ENCODE measurements at regions not wholly inside any gene's neighbourhood (a gene's known extent, or its start where the extent isn't known, plus 50 kb on each side); places are given as distances from the start of the nearest gene placed in this dataset.
"Not testable (repeated sequence)": the region's sequence is repeated elsewhere in the genome, so short reads cannot be mapped to it uniquely, and the experiment has no call there.

- not testable (repeated sequence) for DNase-seq (ENCODE audit: extremely low spot score); H3K4me1 ChIP-seq (ENCODE audit: insufficient read depth); H3K4me3 ChIP-seq (ENCODE audit: low read depth, low read length); H3K27ac ChIP-seq (ENCODE audit: low read depth); H3K36me3 ChIP-seq (ENCODE audit: insufficient read depth)
- 87% methylated on average over 4 of the region's 4 CpGs for WGBS
Observed at GRCh38 chr22:22296047-22296446, 51.5 kb downstream of the VPREB1 start.

- H3K27ac ChIP-seq (ENCODE audit: low read depth); H3K36me3 ChIP-seq (ENCODE audit: insufficient read depth); DNase-seq (ENCODE audit: extremely low spot score); H3K4me1 ChIP-seq (ENCODE audit: insufficient read depth): not testable (repeated sequence)
- H3K4me3 ChIP-seq (ENCODE audit: low read depth, low read length): peak overlapping the region; percentile 66
- under 1% methylated on average over 28 of the region's 28 CpGs for WGBS
Observed at GRCh38 chr22:22297159-22297793, 52.7 kb downstream of the VPREB1 start.

- not testable (repeated sequence) for DNase-seq (ENCODE audit: extremely low spot score); H3K36me3 ChIP-seq (ENCODE audit: insufficient read depth); H3K4me1 ChIP-seq (ENCODE audit: insufficient read depth)
- 2% methylated on average over 70 of the region's 72 CpGs for WGBS
- Histone ChIP-seq H3K4me3 (ENCODE audit: low read depth, low read length) (peak overlapping the region; percentile 66), H3K27ac (ENCODE audit: low read depth) (peak overlapping the region; percentile 50)
Observed at GRCh38 chr22:22297794-22298653, 53.4 kb downstream of the VPREB1 start.

- not testable (repeated sequence) for DNase-seq (ENCODE audit: extremely low spot score); H3K27ac ChIP-seq (ENCODE audit: low read depth); H3K4me1 ChIP-seq (ENCODE audit: insufficient read depth); H3K36me3 ChIP-seq (ENCODE audit: insufficient read depth)
- H3K4me3 ChIP-seq (ENCODE audit: low read depth, low read length): peak overlapping the region; percentile 66
- 28% methylated on average over 4 of the region's 6 CpGs for WGBS
Observed at GRCh38 chr22:22298654-22299009, 54.0 kb downstream of the VPREB1 start.

- 95% methylated on average over 5 of the region's 5 CpGs for WGBS
- not testable (repeated sequence) for H3K4me3 ChIP-seq (ENCODE audit: low read depth, low read length); DNase-seq (ENCODE audit: extremely low spot score); H3K4me1 ChIP-seq (ENCODE audit: insufficient read depth); H3K36me3 ChIP-seq (ENCODE audit: insufficient read depth); H3K27ac ChIP-seq (ENCODE audit: low read depth)
Observed at GRCh38 chr22:22300511-22300910, 55.9 kb downstream of the VPREB1 start.

GRCh38 chr22:22300946-22301345 lies 56.4 kb downstream of the VPREB1 start:
- H3K4me1 ChIP-seq (ENCODE audit: insufficient read depth); H3K4me3 ChIP-seq (ENCODE audit: low read depth, low read length); H3K36me3 ChIP-seq (ENCODE audit: insufficient read depth); DNase-seq (ENCODE audit: extremely low spot score); H3K27ac ChIP-seq (ENCODE audit: low read depth): not testable (repeated sequence)
- WGBS: 100% methylated on average over 1 of the region's 1 CpG

GRCh38 chr22:22316589-22316988 lies 72.0 kb downstream of the VPREB1 start:
- Histone ChIP-seq H3K4me3 (ENCODE audit: low read depth, low read length) (no peak overlapping the region), H3K36me3 (ENCODE audit: insufficient read depth) (peaks cover 2% of the 10 kb centered on the region)

GRCh38 chr22:22318723-22319465 lies 74.3 kb downstream of the VPREB1 start:
- H3K27ac ChIP-seq (ENCODE audit: low read depth): no peak overlapping the region
- H3K36me3 ChIP-seq (ENCODE audit: insufficient read depth): peaks cover 2% of the 10 kb centered on the region
- H3K4me3 ChIP-seq (ENCODE audit: low read depth, low read length): no peak overlapping the region
- no peak for DNase-seq (ENCODE audit: extremely low spot score)
- WGBS: 96% methylated on average over 8 of the region's 8 CpGs
- H3K4me1 ChIP-seq (ENCODE audit: insufficient read depth): no peaks in the 10 kb centered on the region

More at GRCh38 chr22:22316589-22316988, 72.0 kb downstream of the VPREB1 start:
- no peak overlapping the region for H3K27ac ChIP-seq (ENCODE audit: low read depth)
- no peaks in the 10 kb centered on the region for H3K4me1 ChIP-seq (ENCODE audit: insufficient read depth)
- 98% methylated on average over 2 of the region's 2 CpGs for WGBS
- no peak for DNase-seq (ENCODE audit: extremely low spot score)

- not testable (repeated sequence) for DNase-seq (ENCODE audit: extremely low spot score)
- WGBS: 39% methylated on average over 11 of the region's 11 CpGs
Observed at GRCh38 chr22:22321743-22322611, 77.4 kb downstream of the VPREB1 start.

GRCh38 chr22:22322792-22323191 lies 78.2 kb downstream of the VPREB1 start:
- Histone ChIP-seq H3K4me1 (ENCODE audit: insufficient read depth) (no peaks in the 10 kb centered on the region), H3K4me3 (ENCODE audit: low read depth, low read length) (no peak overlapping the region), H3K36me3 (ENCODE audit: insufficient read depth) (no peaks in the 10 kb centered on the region), H3K27ac (ENCODE audit: low read depth) (no peak overlapping the region)
- WGBS: 91% methylated on average over 10 of the region's 10 CpGs
- DNase-seq (ENCODE audit: extremely low spot score): no peak

More at GRCh38 chr22:22321743-22322611, 77.4 kb downstream of the VPREB1 start:
- H3K27ac ChIP-seq (ENCODE audit: low read depth); H3K36me3 ChIP-seq (ENCODE audit: insufficient read depth); H3K4me1 ChIP-seq (ENCODE audit: insufficient read depth); H3K4me3 ChIP-seq (ENCODE audit: low read depth, low read length): not testable (repeated sequence)

GRCh38 chr22:22327723-22328122 lies 83.1 kb downstream of the VPREB1 start:
- H3K4me3 ChIP-seq (ENCODE audit: low read depth, low read length): no peak overlapping the region
- H3K4me1 ChIP-seq (ENCODE audit: insufficient read depth): no peaks in the 10 kb centered on the region
- no peak overlapping the region for H3K27ac ChIP-seq (ENCODE audit: low read depth)
- H3K36me3 ChIP-seq (ENCODE audit: insufficient read depth): no peaks in the 10 kb centered on the region
- no peak for DNase-seq (ENCODE audit: extremely low spot score)
- 71% methylated on average over 2 of the region's 2 CpGs for WGBS

- H3K4me1 ChIP-seq (ENCODE audit: insufficient read depth): no peaks in the 10 kb centered on the region
- H3K36me3 ChIP-seq (ENCODE audit: insufficient read depth): no peaks in the 10 kb centered on the region
- no peak for DNase-seq (ENCODE audit: extremely low spot score)
- no peak overlapping the region for H3K27ac ChIP-seq (ENCODE audit: low read depth)
- WGBS: 62% methylated on average over 2 of the region's 2 CpGs
- H3K4me3 ChIP-seq (ENCODE audit: low read depth, low read length): no peak overlapping the region
Observed at GRCh38 chr22:22329792-22330191, 85.2 kb downstream of the VPREB1 start.

GRCh38 chr22:22335640-22336039 lies 91.1 kb downstream of the VPREB1 start:
- WGBS: 74% methylated on average over 5 of the region's 5 CpGs
- not testable (repeated sequence) for H3K4me1 ChIP-seq (ENCODE audit: insufficient read depth); H3K4me3 ChIP-seq (ENCODE audit: low read depth, low read length); H3K27ac ChIP-seq (ENCODE audit: low read depth); DNase-seq (ENCODE audit: extremely low spot score); H3K36me3 ChIP-seq (ENCODE audit: insufficient read depth)
